ENCODE measurements at regions not wholly inside any gene's neighbourhood (a gene's known extent, or its start where the extent isn't known, plus 50 kb on each side); places are given as distances from the start of the nearest gene placed in this dataset.

DNA sequence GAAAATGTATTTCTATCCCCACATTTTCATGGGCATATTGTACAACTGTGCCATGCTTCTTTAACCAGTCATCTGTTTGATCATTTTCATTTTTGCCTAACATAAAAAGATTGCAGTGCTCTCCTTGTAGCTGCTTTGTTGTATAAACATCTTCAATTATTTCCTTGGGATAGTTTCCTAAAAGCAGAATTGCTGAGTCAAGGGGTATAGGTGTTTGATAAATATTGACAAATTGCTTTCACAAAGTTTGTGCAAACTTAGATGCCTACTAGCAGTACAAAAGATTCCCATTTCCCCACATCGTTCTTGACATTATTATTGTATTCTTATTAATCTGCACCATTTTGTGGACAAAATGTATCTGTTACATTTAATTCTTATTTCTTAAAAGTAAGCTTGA is 479.6 kb downstream of the FBXO15 start:
- TF ChIP-seq, protein P1, sequence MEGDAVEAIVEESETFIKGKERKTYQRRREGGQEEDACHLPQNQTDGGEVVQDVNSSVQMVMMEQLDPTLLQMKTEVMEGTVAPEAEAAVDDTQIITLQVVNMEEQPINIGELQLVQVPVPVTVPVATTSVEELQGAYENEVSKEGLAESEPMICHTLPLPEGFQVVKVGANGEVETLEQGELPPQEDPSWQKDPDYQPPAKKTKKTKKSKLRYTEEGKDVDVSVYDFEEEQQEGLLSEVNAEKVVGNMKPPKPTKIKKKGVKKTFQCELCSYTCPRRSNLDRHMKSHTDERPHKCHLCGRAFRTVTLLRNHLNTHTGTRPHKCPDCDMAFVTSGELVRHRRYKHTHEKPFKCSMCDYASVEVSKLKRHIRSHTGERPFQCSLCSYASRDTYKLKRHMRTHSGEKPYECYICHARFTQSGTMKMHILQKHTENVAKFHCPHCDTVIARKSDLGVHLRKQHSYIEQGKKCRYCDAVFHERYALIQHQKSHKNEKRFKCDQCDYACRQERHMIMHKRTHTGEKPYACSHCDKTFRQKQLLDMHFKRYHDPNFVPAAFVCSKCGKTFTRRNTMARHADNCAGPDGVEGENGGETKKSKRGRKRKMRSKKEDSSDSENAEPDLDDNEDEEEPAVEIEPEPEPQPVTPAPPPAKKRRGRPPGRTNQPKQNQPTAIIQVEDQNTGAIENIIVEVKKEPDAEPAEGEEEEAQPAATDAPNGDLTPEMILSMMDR (conservative IDR thresholded peaks at IDR 0.05; ENCODE audit: low read length), result no peak
- TF ChIP-seq EZH2phosphoT487 (IDR thresholded peaks at IDR 0.05; ENCODE audit: borderline replicate concordance), result no peak

Measured in Loucy (cell line).